Keratinocyte (primary cell): ENCODE measurements at regions not wholly inside any gene's neighbourhood (a gene's known extent, or its start where the extent isn't known, plus 50 kb on each side); places are given as distances from the start of the nearest gene placed in this dataset.

Source experiments
- EZH2 ChIP-seq: IDR thresholded peaks from one replicate; pipeline ENCODE4 v1.6.1; 2012; ENCODE audit warnings: inconsistent platforms, mild to moderate bottlenecking, low read length, moderate library complexity
- TF ChIP-seq, protein P1 (sequence below), 3 experiments: IDR thresholded peaks in 1 of 3; conservative IDR thresholded peaks in 1 of 3; optimal IDR thresholded peaks in 1 of 3; 2 replicates in 2 of 3; 3 replicates in 1 of 3; pipeline versions ENCODE3 to v1.5.1; 2011; ENCODE audit warnings: low read length in 3 of 3, mild to moderate bottlenecking in 3 of 3, moderate library complexity in 2 of 3, control low read depth in 1 of 3, inconsistent platforms in 1 of 3; ENCODE audit not compliant: insufficient read depth in 2 of 3; ENCODE audit errors: extremely low read depth in 1 of 3

DNA sequence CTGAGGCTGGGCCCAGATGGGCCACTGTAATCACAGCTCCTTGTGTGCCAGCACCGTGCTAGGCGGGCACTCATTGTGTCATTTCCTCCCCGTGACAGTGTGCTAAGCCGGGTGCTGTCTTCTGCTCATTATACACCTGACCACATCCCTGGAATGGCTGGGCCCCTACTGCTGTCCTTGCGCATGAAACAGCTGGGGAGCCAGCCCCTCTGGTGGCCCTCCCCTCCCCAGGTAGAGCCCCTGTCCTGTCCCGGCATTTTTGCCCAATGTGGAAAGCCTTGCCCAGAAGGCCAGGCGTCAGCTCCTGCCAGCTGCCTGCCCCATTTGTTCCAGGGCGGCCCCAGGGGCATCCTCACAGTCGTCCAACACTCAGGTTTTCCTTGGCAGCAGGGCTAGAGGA is 107.4 kb upstream of the CASZ1 start:
- TF ChIP-seq, protein P1, sequence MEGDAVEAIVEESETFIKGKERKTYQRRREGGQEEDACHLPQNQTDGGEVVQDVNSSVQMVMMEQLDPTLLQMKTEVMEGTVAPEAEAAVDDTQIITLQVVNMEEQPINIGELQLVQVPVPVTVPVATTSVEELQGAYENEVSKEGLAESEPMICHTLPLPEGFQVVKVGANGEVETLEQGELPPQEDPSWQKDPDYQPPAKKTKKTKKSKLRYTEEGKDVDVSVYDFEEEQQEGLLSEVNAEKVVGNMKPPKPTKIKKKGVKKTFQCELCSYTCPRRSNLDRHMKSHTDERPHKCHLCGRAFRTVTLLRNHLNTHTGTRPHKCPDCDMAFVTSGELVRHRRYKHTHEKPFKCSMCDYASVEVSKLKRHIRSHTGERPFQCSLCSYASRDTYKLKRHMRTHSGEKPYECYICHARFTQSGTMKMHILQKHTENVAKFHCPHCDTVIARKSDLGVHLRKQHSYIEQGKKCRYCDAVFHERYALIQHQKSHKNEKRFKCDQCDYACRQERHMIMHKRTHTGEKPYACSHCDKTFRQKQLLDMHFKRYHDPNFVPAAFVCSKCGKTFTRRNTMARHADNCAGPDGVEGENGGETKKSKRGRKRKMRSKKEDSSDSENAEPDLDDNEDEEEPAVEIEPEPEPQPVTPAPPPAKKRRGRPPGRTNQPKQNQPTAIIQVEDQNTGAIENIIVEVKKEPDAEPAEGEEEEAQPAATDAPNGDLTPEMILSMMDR (optimal IDR thresholded peaks at IDR 0.05 in 1 of 3, IDR thresholded peaks at IDR 0.05 in 1 of 3, conservative IDR thresholded peaks at IDR 0.05 in 1 of 3; ENCODE audit: extremely low read depth in 1 of 3, insufficient read depth in 2 of 3, low read length in 3 of 3) = no peak
- no peak for TF ChIP-seq EZH2
